ENCODE measurements at regions not wholly inside any gene's neighbourhood (a gene's known extent, or its start where the extent isn't known, plus 50 kb on each side); places are given as distances from the start of the nearest gene placed in this dataset.

GRCh38 chr6:137341681-137342195 lies 122.6 kb upstream of the IFNGR1 start:
- H3K9me3 ChIP-seq = no peaks in the 10 kb centered on the region
- no peaks in the 10 kb centered on the region for H3K36me3 ChIP-seq (ENCODE audit: low read depth, missing control alignments)
- WGBS, 2 donors = 35 to 37% methylated on average over 15 of the region's 15 CpGs
- TF ChIP-seq, protein P1, sequence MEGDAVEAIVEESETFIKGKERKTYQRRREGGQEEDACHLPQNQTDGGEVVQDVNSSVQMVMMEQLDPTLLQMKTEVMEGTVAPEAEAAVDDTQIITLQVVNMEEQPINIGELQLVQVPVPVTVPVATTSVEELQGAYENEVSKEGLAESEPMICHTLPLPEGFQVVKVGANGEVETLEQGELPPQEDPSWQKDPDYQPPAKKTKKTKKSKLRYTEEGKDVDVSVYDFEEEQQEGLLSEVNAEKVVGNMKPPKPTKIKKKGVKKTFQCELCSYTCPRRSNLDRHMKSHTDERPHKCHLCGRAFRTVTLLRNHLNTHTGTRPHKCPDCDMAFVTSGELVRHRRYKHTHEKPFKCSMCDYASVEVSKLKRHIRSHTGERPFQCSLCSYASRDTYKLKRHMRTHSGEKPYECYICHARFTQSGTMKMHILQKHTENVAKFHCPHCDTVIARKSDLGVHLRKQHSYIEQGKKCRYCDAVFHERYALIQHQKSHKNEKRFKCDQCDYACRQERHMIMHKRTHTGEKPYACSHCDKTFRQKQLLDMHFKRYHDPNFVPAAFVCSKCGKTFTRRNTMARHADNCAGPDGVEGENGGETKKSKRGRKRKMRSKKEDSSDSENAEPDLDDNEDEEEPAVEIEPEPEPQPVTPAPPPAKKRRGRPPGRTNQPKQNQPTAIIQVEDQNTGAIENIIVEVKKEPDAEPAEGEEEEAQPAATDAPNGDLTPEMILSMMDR (IDR thresholded peaks at IDR 0.05) = no peak
- no peak for TF ChIP-seq POLR2A (IDR thresholded peaks at IDR 0.05)
- intact Hi-C loops (cut with DNase I; ENCODE audit: low total_unique reads) = no loop called here
- peaks cover 10% of the 10 kb centered on the region for H3K4me1 ChIP-seq
- no peak overlapping the region for H3K27ac ChIP-seq
- peak; percentile 28 for DNase-seq
- H3K4me3 ChIP-seq = no peak overlapping the region
- no peaks in the 10 kb centered on the region for H3K27me3 ChIP-seq

GRCh38 chr6:137339929-137340559 lies 120.9 kb upstream of the IFNGR1 start:
- Histone ChIP-seq H3K4me1 (peaks cover 10% of the 10 kb centered on the region), H3K4me3 (no peak overlapping the region), H3K36me3 (ENCODE audit: low read depth, missing control alignments) (no peaks in the 10 kb centered on the region), H3K27ac (peak overlapping the region in 1 of 2 donors; percentile 16), H3K9me3 (no peaks in the 10 kb centered on the region), H3K27me3 (no peaks in the 10 kb centered on the region)
- WGBS, 2 donors = 40 to 50% methylated on average over 5 of the region's 5 CpGs
- TF ChIP-seq, protein P1 (IDR thresholded peaks at IDR 0.05) = no peak
- no peak for TF ChIP-seq POLR2A (IDR thresholded peaks at IDR 0.05)
- DNase-seq = no peak
- intact Hi-C loops (cut with DNase I; ENCODE audit: low total_unique reads) = no loop called here

- DNase-seq = no peak
- H3K36me3 ChIP-seq (ENCODE audit: low read depth, missing control alignments) = no peaks in the 10 kb centered on the region
- intact Hi-C loops (cut with DNase I; ENCODE audit: low total_unique reads) = no loop called here
- no peaks in the 10 kb centered on the region for H3K4me1 ChIP-seq
- no peak overlapping the region for H3K27ac ChIP-seq
- WGBS, 2 donors = 93 to 98% methylated on average over 3 of the region's 3 CpGs
- no peaks in the 10 kb centered on the region for H3K27me3 ChIP-seq
- no peak overlapping the region for H3K4me3 ChIP-seq
- TF ChIP-seq, protein P1 (IDR thresholded peaks at IDR 0.05) = no peak
- no peak for TF ChIP-seq POLR2A (IDR thresholded peaks at IDR 0.05)
- H3K9me3 ChIP-seq = no peaks in the 10 kb centered on the region
These were observed 115.7 kb upstream of the IFNGR1 start for GRCh38 chr6:137334884-137335283.

GRCh38 chr6:137334094-137334493 lies 114.9 kb upstream of the IFNGR1 start:
- TF ChIP-seq POLR2A (IDR thresholded peaks at IDR 0.05) = no peak
- TF ChIP-seq, protein P1 (IDR thresholded peaks at IDR 0.05) = no peak
- no peak overlapping the region for H3K27ac ChIP-seq

More at GRCh38 chr6:137334094-137334493, 114.9 kb upstream of the IFNGR1 start:
- Histone ChIP-seq H3K4me1 (no peaks in the 10 kb centered on the region), H3K27me3 (no peaks in the 10 kb centered on the region), H3K36me3 (ENCODE audit: low read depth, missing control alignments) (no peaks in the 10 kb centered on the region), H3K4me3 (no peak overlapping the region), H3K9me3 (no peaks in the 10 kb centered on the region)
- intact Hi-C loops (cut with DNase I; ENCODE audit: low total_unique reads) = no loop called here
- no peak for DNase-seq
- WGBS, 2 donors = 69 to 90% methylated on average over 5 of the region's 5 CpGs

All from testis (tissue), 2 donors.